HL-60 (cell line): ENCODE measurements at regions not wholly inside any gene's neighbourhood (a gene's known extent, or its start where the extent isn't known, plus 50 kb on each side); places are given as distances from the start of the nearest gene placed in this dataset.

Experiments
- DNase-seq, 2 experiments: peaks; one replicate each; pipeline ENCODE4 v3.0.0-alpha.2; 2010 to 2020; ENCODE audit warnings: low read depth in 1 of 2, low spot score in 1 of 2
- H3K27ac ChIP-seq: fragments of 250-450 bp; sonication (Bioruptor Pico); replicated peaks from 2 replicates; pipeline ENCODE4 v1.5.1; 2020; ENCODE audit warnings: mild to moderate bottlenecking, moderate library complexity
- H3K27me3 ChIP-seq: fragments of 250-450 bp; sonication (Bioruptor Pico); 2 replicates; pipeline ENCODE4 v1.5.1; 2021; ENCODE audit warnings: mild to moderate bottlenecking, moderate library complexity; ENCODE audit not compliant: insufficient read depth, poor library complexity, severe bottlenecking
- H3K4me3 ChIP-seq: replicated peaks from 2 replicates; pipeline ENCODE4 v1.5.1; 2011; ENCODE audit warnings: mild to moderate bottlenecking, control low read depth, low read length; ENCODE audit not compliant: insufficient read depth
- CTCF ChIP-seq: IDR thresholded peaks from one replicate; pipeline ENCODE4 v1.5.1; 2011; ENCODE audit warnings: low read length, control low read depth, inconsistent platforms; ENCODE audit not compliant: insufficient read depth
- GABPA ChIP-seq: IDR thresholded peaks from 2 replicates; pipeline ENCODE4 v1.6.1; 2012; ENCODE audit warnings: low read depth
- POLR2AphosphoS5 ChIP-seq: IDR thresholded peaks from 2 replicates; pipeline ENCODE4 v1.6.1; 2012; ENCODE audit warnings: low read depth
- REST ChIP-seq: IDR thresholded peaks from 2 replicates; pipeline ENCODE4 v1.6.1; 2012; ENCODE audit warnings: low read depth; ENCODE audit not compliant: insufficient replicate concordance
- SPI1 ChIP-seq: IDR thresholded peaks from 2 replicates; pipeline ENCODE4 v1.6.1; 2012; ENCODE audit warnings: low read depth, mild to moderate bottlenecking, borderline replicate concordance

GRCh38 chr15:73803806-73804205, 50.7 kb upstream of the INSYN1 start:
- DNase-seq: no peak
- no peaks in the 10 kb centered on the region for H3K27me3 ChIP-seq
- no peak overlapping the region for H3K4me3 ChIP-seq
- H3K27ac ChIP-seq: no peak overlapping the region
- TF ChIP-seq REST: no peak
- no peak for TF ChIP-seq POLR2AphosphoS5
- no peak for TF ChIP-seq CTCF
- no peak for TF ChIP-seq SPI1
- no peak for TF ChIP-seq GABPA

GRCh38 chr15:73805504-73806089, 52.4 kb upstream of the INSYN1 start:
- TF ChIP-seq SPI1 (no peak), POLR2AphosphoS5 (no peak), GABPA (no peak), REST (no peak), CTCF (no peak)
- DNase-seq: no peak
- Histone ChIP-seq H3K27ac (no peak overlapping the region), H3K27me3 (no peaks in the 10 kb centered on the region), H3K4me3 (no peak overlapping the region)

GRCh38 chr15:73806698-73807483, 53.7 kb upstream of the INSYN1 start:
- no peak for DNase-seq
- no peak for TF ChIP-seq REST
- TF ChIP-seq POLR2AphosphoS5: no peak
- no peak for TF ChIP-seq CTCF
- TF ChIP-seq SPI1: no peak
- TF ChIP-seq GABPA: no peak

More at GRCh38 chr15:73806698-73807483, 53.7 kb upstream of the INSYN1 start:
- Histone ChIP-seq H3K27me3 (no peaks in the 10 kb centered on the region), H3K4me3 (no peak overlapping the region), H3K27ac (no peak overlapping the region)
